GM18498 (cell line): ENCODE measurements at regions not wholly inside any gene's neighbourhood (a gene's known extent, or its start where the extent isn't known, plus 50 kb on each side); places are given as distances from the start of the nearest gene placed in this dataset.
"Not testable (repeated sequence)": the region's sequence is repeated elsewhere in the genome, so short reads cannot be mapped to it uniquely, and the experiment has no call there.

Experiments used
- ATAC-seq: cut with Tn5 transposase; IDR thresholded peaks from one replicate; pipeline ENCODE4 v1.9.1; 2021; ENCODE audit warnings: mild to moderate bottlenecking, moderate library complexity; ENCODE audit not compliant: unreplicated experiment

- no peak for ATAC-seq
Measured at GRCh38 chr9:129561594-129562281, 59.2 kb downstream of the C9orf50 start.

GRCh38 chr9:129560881-129561306 is 60.0 kb downstream of the C9orf50 start:
- no peak for ATAC-seq

- no peak for ATAC-seq
Measured at GRCh38 chr9:129559506-129559881, 61.4 kb downstream of the C9orf50 start.

- ATAC-seq: no peak
Measured at GRCh38 chr9:129558551-129559505, 62.1 kb downstream of the C9orf50 start.

GRCh38 chr9:129558063-129558550 is 62.8 kb downstream of the C9orf50 start:
- no peak for ATAC-seq

GRCh38 chr9:129557192-129558036 is 63.5 kb downstream of the C9orf50 start:
- ATAC-seq: no peak

GRCh38 chr9:129556491-129557191 is 64.3 kb downstream of the C9orf50 start:
- ATAC-seq: no peak

GRCh38 chr9:129555512-129556215 is 65.2 kb downstream of the C9orf50 start:
- ATAC-seq: no peak

- no peak for ATAC-seq
Measured at GRCh38 chr9:129554649-129555048, 66.3 kb downstream of the C9orf50 start.

- no peak for ATAC-seq
Measured at GRCh38 chr9:129553277-129553676, 67.6 kb downstream of the C9orf50 start.

GRCh38 chr9:129552064-129552463 is 68.8 kb downstream of the C9orf50 start:
- ATAC-seq: no peak

- no peak for ATAC-seq
Measured at GRCh38 chr9:129551393-129551973, 69.4 kb downstream of the C9orf50 start.

- ATAC-seq: not testable (repeated sequence)
Measured at GRCh38 chr9:129550977-129551376, 69.9 kb downstream of the C9orf50 start.

- no peak for ATAC-seq
Measured at GRCh38 chr9:129550199-129550839, 70.6 kb downstream of the C9orf50 start.

- no peak for ATAC-seq
Measured at GRCh38 chr9:129549684-129550083, 71.2 kb downstream of the C9orf50 start.

GRCh38 chr9:129549139-129549538 is 71.8 kb downstream of the C9orf50 start:
- no peak for ATAC-seq

GRCh38 chr9:129548571-129549135 is 72.2 kb downstream of the C9orf50 start:
- no peak for ATAC-seq

GRCh38 chr9:129547869-129548570 is 72.9 kb downstream of the C9orf50 start:
- ATAC-seq: no peak
